Activated naive CD8-positive, alpha-beta T cell (primary cell): ENCODE measurements at regions not wholly inside any gene's neighbourhood (a gene's known extent, or its start where the extent isn't known, plus 50 kb on each side); places are given as distances from the start of the nearest gene placed in this dataset.

ENCODE experiments used
- H3K27ac Mint-ChIP-seq: one replicate; pipeline ENCODE4 v1.8.0; 2021; ENCODE audit warnings: mixed read lengths
- H3K27me3 Mint-ChIP-seq: one replicate; pipeline ENCODE4 v1.8.0; 2021; ENCODE audit warnings: mixed read lengths
- H3K36me3 Mint-ChIP-seq: one replicate; pipeline ENCODE4 v1.8.0; 2021; ENCODE audit warnings: mixed read lengths
- H3K4me1 Mint-ChIP-seq: one replicate; pipeline ENCODE4 v1.8.0; 2021; ENCODE audit warnings: low read depth, mixed read lengths
- H3K4me3 Mint-ChIP-seq: one replicate; pipeline ENCODE4 v1.8.0; 2021; ENCODE audit warnings: mild to moderate bottlenecking, mixed read lengths
- H3K9me3 Mint-ChIP-seq: one replicate; pipeline ENCODE4 v1.8.0; 2021; ENCODE audit warnings: low read depth, mixed read lengths

- Mint-ChIP-seq H3K27me3 (no peaks in the 10 kb centered on the region), H3K9me3 (no peaks in the 10 kb centered on the region), H3K4me1 (peaks cover 14% of the 10 kb centered on the region), H3K4me3 (no peak overlapping the region), H3K27ac (no peak overlapping the region), H3K36me3 (no peaks in the 10 kb centered on the region)
Observed at GRCh38 chr10:47090903-47091302, 179.7 kb downstream of the PTPN20 start.

GRCh38 chr10:47091421-47091820 lies 180.2 kb downstream of the PTPN20 start:
- no peak overlapping the region for H3K4me3 Mint-ChIP-seq
- no peaks in the 10 kb centered on the region for H3K36me3 Mint-ChIP-seq
- H3K4me1 Mint-ChIP-seq, result peaks cover 13% of the 10 kb centered on the region
- H3K9me3 Mint-ChIP-seq, result no peaks in the 10 kb centered on the region
- no peaks in the 10 kb centered on the region for H3K27me3 Mint-ChIP-seq
- no peak overlapping the region for H3K27ac Mint-ChIP-seq

- Mint-ChIP-seq H3K27me3 (no peaks in the 10 kb centered on the region), H3K4me3 (no peak overlapping the region), H3K36me3 (no peaks in the 10 kb centered on the region), H3K4me1 (peaks cover 12% of the 10 kb centered on the region), H3K9me3 (no peaks in the 10 kb centered on the region), H3K27ac (no peak overlapping the region)
Observed at GRCh38 chr10:47092376-47092775, 181.1 kb downstream of the PTPN20 start.

GRCh38 chr10:47092831-47093230 lies 181.6 kb downstream of the PTPN20 start:
- H3K27me3 Mint-ChIP-seq, result no peaks in the 10 kb centered on the region
- no peaks in the 10 kb centered on the region for H3K36me3 Mint-ChIP-seq
- H3K27ac Mint-ChIP-seq, result no peak overlapping the region
- peaks cover 8% of the 10 kb centered on the region for H3K4me1 Mint-ChIP-seq
- H3K4me3 Mint-ChIP-seq, result no peak overlapping the region
- no peaks in the 10 kb centered on the region for H3K9me3 Mint-ChIP-seq

GRCh38 chr10:47094126-47094525 lies 182.9 kb downstream of the PTPN20 start:
- Mint-ChIP-seq H3K27me3 (no peaks in the 10 kb centered on the region), H3K4me3 (no peak overlapping the region), H3K36me3 (no peaks in the 10 kb centered on the region), H3K4me1 (no peaks in the 10 kb centered on the region), H3K9me3 (no peaks in the 10 kb centered on the region), H3K27ac (no peak overlapping the region)

GRCh38 chr10:47094636-47095035 lies 183.4 kb downstream of the PTPN20 start:
- Mint-ChIP-seq H3K4me1 (no peaks in the 10 kb centered on the region), H3K36me3 (no peaks in the 10 kb centered on the region), H3K4me3 (no peak overlapping the region), H3K27me3 (no peaks in the 10 kb centered on the region), H3K9me3 (no peaks in the 10 kb centered on the region), H3K27ac (no peak overlapping the region)

- no peaks in the 10 kb centered on the region for H3K4me1 Mint-ChIP-seq
- H3K4me3 Mint-ChIP-seq, result no peak overlapping the region
- no peak overlapping the region for H3K27ac Mint-ChIP-seq
- H3K36me3 Mint-ChIP-seq, result no peaks in the 10 kb centered on the region
- no peaks in the 10 kb centered on the region for H3K27me3 Mint-ChIP-seq
- H3K9me3 Mint-ChIP-seq, result no peaks in the 10 kb centered on the region
Observed at GRCh38 chr10:47095211-47095610, 184.0 kb downstream of the PTPN20 start.

- Mint-ChIP-seq H3K27ac (no peak overlapping the region), H3K4me1 (no peaks in the 10 kb centered on the region)
Observed at GRCh38 chr10:47095848-47096612, 184.8 kb downstream of the PTPN20 start.

GRCh38 chr10:47098238-47098637 lies 187.0 kb downstream of the PTPN20 start:
- no peaks in the 10 kb centered on the region for H3K27me3 Mint-ChIP-seq
- no peak overlapping the region for H3K4me3 Mint-ChIP-seq
- no peaks in the 10 kb centered on the region for H3K4me1 Mint-ChIP-seq
- H3K36me3 Mint-ChIP-seq, result no peaks in the 10 kb centered on the region
- no peaks in the 10 kb centered on the region for H3K9me3 Mint-ChIP-seq
- H3K27ac Mint-ChIP-seq, result no peak overlapping the region

More at GRCh38 chr10:47095848-47096612, 184.8 kb downstream of the PTPN20 start:
- Mint-ChIP-seq H3K9me3 (no peaks in the 10 kb centered on the region), H3K4me3 (no peak overlapping the region), H3K27me3 (no peaks in the 10 kb centered on the region), H3K36me3 (no peaks in the 10 kb centered on the region)

GRCh38 chr10:47098964-47099363 lies 187.7 kb downstream of the PTPN20 start:
- no peaks in the 10 kb centered on the region for H3K9me3 Mint-ChIP-seq
- no peak overlapping the region for H3K4me3 Mint-ChIP-seq
- no peak overlapping the region for H3K27ac Mint-ChIP-seq
- H3K27me3 Mint-ChIP-seq, result no peaks in the 10 kb centered on the region
- H3K4me1 Mint-ChIP-seq, result no peaks in the 10 kb centered on the region
- no peaks in the 10 kb centered on the region for H3K36me3 Mint-ChIP-seq

GRCh38 chr10:47099474-47099873 lies 188.2 kb downstream of the PTPN20 start:
- H3K4me3 Mint-ChIP-seq, result no peak overlapping the region
- no peaks in the 10 kb centered on the region for H3K27me3 Mint-ChIP-seq
- H3K9me3 Mint-ChIP-seq, result no peaks in the 10 kb centered on the region
- H3K27ac Mint-ChIP-seq, result no peak overlapping the region
- no peaks in the 10 kb centered on the region for H3K36me3 Mint-ChIP-seq
- H3K4me1 Mint-ChIP-seq, result no peaks in the 10 kb centered on the region

GRCh38 chr10:47101196-47101595 lies 190.0 kb downstream of the PTPN20 start:
- H3K4me1 Mint-ChIP-seq, result peaks cover under 1% of the 10 kb centered on the region

GRCh38 chr10:47101807-47102206 lies 190.6 kb downstream of the PTPN20 start:
- Mint-ChIP-seq H3K27me3 (no peaks in the 10 kb centered on the region), H3K36me3 (no peaks in the 10 kb centered on the region), H3K9me3 (no peaks in the 10 kb centered on the region), H3K4me1 (peaks cover 2% of the 10 kb centered on the region), H3K27ac (no peak overlapping the region), H3K4me3 (no peak overlapping the region)

More at GRCh38 chr10:47101196-47101595, 190.0 kb downstream of the PTPN20 start:
- Mint-ChIP-seq H3K27me3 (no peaks in the 10 kb centered on the region), H3K27ac (no peak overlapping the region), H3K4me3 (no peak overlapping the region), H3K36me3 (no peaks in the 10 kb centered on the region), H3K9me3 (no peaks in the 10 kb centered on the region)

GRCh38 chr10:47104151-47104605 lies 192.9 kb downstream of the PTPN20 start:
- H3K4me3 Mint-ChIP-seq, result no peak overlapping the region
- peak overlapping the region; percentile 42 for H3K27ac Mint-ChIP-seq

GRCh38 chr10:47104786-47105385 lies 193.7 kb downstream of the PTPN20 start:
- peaks cover 2% of the 10 kb centered on the region for H3K4me1 Mint-ChIP-seq
- no peaks in the 10 kb centered on the region for H3K9me3 Mint-ChIP-seq
- no peak overlapping the region for H3K27ac Mint-ChIP-seq
- H3K4me3 Mint-ChIP-seq, result no peak overlapping the region
- H3K27me3 Mint-ChIP-seq, result no peaks in the 10 kb centered on the region
- no peaks in the 10 kb centered on the region for H3K36me3 Mint-ChIP-seq

More at GRCh38 chr10:47104151-47104605, 192.9 kb downstream of the PTPN20 start:
- Mint-ChIP-seq H3K36me3 (no peaks in the 10 kb centered on the region), H3K27me3 (no peaks in the 10 kb centered on the region), H3K9me3 (no peaks in the 10 kb centered on the region), H3K4me1 (peaks cover 2% of the 10 kb centered on the region)
